A673 (cell line): ENCODE measurements at regions not wholly inside any gene's neighbourhood (a gene's known extent, or its start where the extent isn't known, plus 50 kb on each side); places are given as distances from the start of the nearest gene placed in this dataset.

Experiments
- BruUV-seq: library from RNA; stranded (reverse); fragments of 400-500 nt; replicated peaks from 2 replicates; lab custom pipeline; 2021; lab: Mats Ljungman, UMichigan
- CTCF ChIA-PET: fragments of 300-600 bp; sonication (Branson Sonifier 250); formaldehyde crosslinking; loops from one replicate; lab custom pipeline; 2022; ENCODE audit warnings: antibody characterized with exemption; lab: Charles Lee
- POLR2A ChIA-PET: fragments of 300-600 bp; sonication (Branson Sonifier 250); formaldehyde crosslinking; loops from one replicate; lab custom pipeline; 2022; ENCODE audit warnings: antibody characterized with exemption; ENCODE audit not compliant: low non-redundant PET; lab: Charles Lee
- DNase-seq: peaks from one replicate; pipeline ENCODE4 v3.0.0-alpha.2; 2015; ENCODE audit warnings: low spot score
- H3K27ac ChIP-seq: fragments of 200-600 bp; sonication (generic); 2 replicates; pipeline ENCODE4 v1.5.1; 2016; ENCODE audit warnings: mixed run types, low read depth, mild to moderate bottlenecking, mixed read lengths, antibody characterized with exemption, low read length; ENCODE audit not compliant: poor library complexity, severe bottlenecking
- H3K27me3 ChIP-seq: fragments of 200-600 bp; sonication (generic); replicated peaks from 2 replicates; pipeline ENCODE4 v1.6.1; 2017; ENCODE audit warnings: mixed run types, low read depth, mild to moderate bottlenecking, mixed read lengths, antibody characterized with exemption, low read length; ENCODE audit not compliant: insufficient read depth, poor library complexity
- H3K36me3 ChIP-seq: fragments of 200-600 bp; sonication (generic); 2 replicates; pipeline ENCODE4 v1.6.1; 2016; ENCODE audit warnings: mixed run types, mild to moderate bottlenecking, mixed read lengths, antibody characterized with exemption, low read length; ENCODE audit not compliant: insufficient read depth, poor library complexity, severe bottlenecking
- H3K4me1 ChIP-seq: fragments of 200-600 bp; sonication (generic); 2 replicates; pipeline ENCODE4 v1.6.1; 2017; ENCODE audit warnings: mixed run types, mild to moderate bottlenecking, mixed read lengths, antibody characterized with exemption, low read length; ENCODE audit not compliant: insufficient read depth, poor library complexity, severe bottlenecking
- H3K4me3 ChIP-seq: fragments of 200-600 bp; sonication (generic); 2 replicates; pipeline ENCODE4 v1.5.1; 2016; ENCODE audit warnings: low read depth, mixed run types, mild to moderate bottlenecking, mixed read lengths, low read length; ENCODE audit not compliant: poor library complexity, severe bottlenecking
- H3K9me3 ChIP-seq: fragments of 200-600 bp; sonication (generic); 2 replicates; pipeline ENCODE4 v1.6.1; 2016; ENCODE audit warnings: mixed run types, low read depth, mild to moderate bottlenecking, mixed read lengths, antibody characterized with exemption, low read length; ENCODE audit not compliant: poor library complexity, severe bottlenecking
- EZH2 ChIP-seq: fragments of 200-600 bp; sonication (generic); IDR thresholded peaks from 2 replicates; pipeline ENCODE4 v1.6.1; 2017; ENCODE audit warnings: borderline replicate concordance, low read depth, mild to moderate bottlenecking, mixed read lengths, antibody characterized with exemption, low read length; ENCODE audit not compliant: poor library complexity, severe bottlenecking
- intact Hi-C: fragments of 100-400 bp; cut with micrococcal nuclease; formaldehyde crosslinking; loops from one replicate; pipeline ENCODE4 v1.10.0; 2022; ENCODE audit not compliant: unreplicated experiment
- TF ChIP-seq, protein P1 (sequence below): fragments of 300-800, 200-600 bp; sonication (generic); conservative IDR thresholded peaks from 2 replicates; pipeline ENCODE4 v1.5.1; 2017; ENCODE audit warnings: low read depth, mild to moderate bottlenecking, antibody characterized with exemption, low read length, moderate library complexity, mixed read lengths

DNA sequence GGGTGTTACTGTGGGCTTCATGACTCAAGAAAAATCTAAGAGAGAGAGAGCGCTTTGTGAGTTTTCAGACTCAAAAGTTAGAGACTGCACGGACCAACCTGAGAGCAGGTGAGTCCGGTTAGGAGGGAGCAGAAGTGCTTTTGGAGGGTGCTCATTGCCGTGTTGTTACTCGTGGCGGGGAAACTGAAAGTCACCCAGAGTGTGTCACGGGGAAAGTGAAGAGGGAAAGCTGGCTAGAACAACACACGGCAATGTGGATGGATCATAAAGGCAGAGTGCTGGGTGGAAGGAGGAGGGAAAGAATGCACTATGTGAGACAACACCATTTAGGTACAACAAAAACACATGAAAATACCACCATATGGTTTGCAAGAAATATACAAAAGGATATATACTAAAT, 112.3 kb downstream of the BDH1 start:
- Histone ChIP-seq H3K4me1 (peaks cover 23% of the 10 kb centered on the region), H3K27ac (no peak overlapping the region), H3K36me3 (no peaks in the 10 kb centered on the region), H3K9me3 (no peaks in the 10 kb centered on the region), H3K4me3 (no peak overlapping the region), H3K27me3 (no peaks in the 10 kb centered on the region)
- BruUV-seq, result no TSS peak
- CTCF ChIA-PET, result no interaction called here
- no peak for TF ChIP-seq EZH2
- TF ChIP-seq, protein P1, sequence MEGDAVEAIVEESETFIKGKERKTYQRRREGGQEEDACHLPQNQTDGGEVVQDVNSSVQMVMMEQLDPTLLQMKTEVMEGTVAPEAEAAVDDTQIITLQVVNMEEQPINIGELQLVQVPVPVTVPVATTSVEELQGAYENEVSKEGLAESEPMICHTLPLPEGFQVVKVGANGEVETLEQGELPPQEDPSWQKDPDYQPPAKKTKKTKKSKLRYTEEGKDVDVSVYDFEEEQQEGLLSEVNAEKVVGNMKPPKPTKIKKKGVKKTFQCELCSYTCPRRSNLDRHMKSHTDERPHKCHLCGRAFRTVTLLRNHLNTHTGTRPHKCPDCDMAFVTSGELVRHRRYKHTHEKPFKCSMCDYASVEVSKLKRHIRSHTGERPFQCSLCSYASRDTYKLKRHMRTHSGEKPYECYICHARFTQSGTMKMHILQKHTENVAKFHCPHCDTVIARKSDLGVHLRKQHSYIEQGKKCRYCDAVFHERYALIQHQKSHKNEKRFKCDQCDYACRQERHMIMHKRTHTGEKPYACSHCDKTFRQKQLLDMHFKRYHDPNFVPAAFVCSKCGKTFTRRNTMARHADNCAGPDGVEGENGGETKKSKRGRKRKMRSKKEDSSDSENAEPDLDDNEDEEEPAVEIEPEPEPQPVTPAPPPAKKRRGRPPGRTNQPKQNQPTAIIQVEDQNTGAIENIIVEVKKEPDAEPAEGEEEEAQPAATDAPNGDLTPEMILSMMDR, result no peak
- DNase-seq, result no peak
- POLR2A ChIA-PET, result no interaction called here
- intact Hi-C loops, result no loop called here

DNA sequence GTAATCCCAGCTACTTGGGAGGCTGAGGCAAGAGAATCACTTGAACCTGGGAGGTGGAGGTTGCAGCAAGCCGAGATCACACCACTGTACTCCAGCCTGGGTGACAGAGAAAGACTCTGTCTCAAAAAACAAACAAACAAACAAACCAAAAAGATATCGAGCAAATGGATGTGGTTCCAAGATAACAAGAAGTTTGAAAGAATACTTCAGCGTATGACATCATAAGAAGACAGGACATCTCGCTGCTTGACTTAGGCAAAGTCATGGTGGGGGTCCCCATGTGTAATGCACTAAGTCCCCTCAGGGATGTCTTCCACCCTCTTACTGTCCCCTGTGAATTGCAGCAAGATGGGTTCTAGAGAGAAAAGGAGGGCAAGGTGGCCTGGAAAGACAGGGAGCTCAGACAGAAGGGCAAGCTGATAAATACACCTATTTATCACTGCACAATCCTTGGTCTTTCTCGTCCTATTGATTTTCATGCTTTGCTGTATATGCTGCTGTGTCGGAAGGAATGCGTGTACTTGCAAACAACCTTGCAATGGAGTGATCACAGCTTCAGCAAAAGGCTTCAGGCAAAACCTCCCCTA, 115.0 kb downstream of the BDH1 start:
- Histone ChIP-seq H3K9me3 (no peaks in the 10 kb centered on the region), H3K36me3 (no peaks in the 10 kb centered on the region), H3K27ac (no peak overlapping the region), H3K4me1 (peaks cover 7% of the 10 kb centered on the region), H3K27me3 (no peaks in the 10 kb centered on the region), H3K4me3 (no peak overlapping the region)
- DNase-seq, result no peak
- intact Hi-C loops, result no loop called here
- TF ChIP-seq, protein P1, result no peak
- TF ChIP-seq EZH2, result no peak
- no TSS peak for BruUV-seq
- ChIA-PET POLR2A (no interaction called here), CTCF (no interaction called here)

DNA sequence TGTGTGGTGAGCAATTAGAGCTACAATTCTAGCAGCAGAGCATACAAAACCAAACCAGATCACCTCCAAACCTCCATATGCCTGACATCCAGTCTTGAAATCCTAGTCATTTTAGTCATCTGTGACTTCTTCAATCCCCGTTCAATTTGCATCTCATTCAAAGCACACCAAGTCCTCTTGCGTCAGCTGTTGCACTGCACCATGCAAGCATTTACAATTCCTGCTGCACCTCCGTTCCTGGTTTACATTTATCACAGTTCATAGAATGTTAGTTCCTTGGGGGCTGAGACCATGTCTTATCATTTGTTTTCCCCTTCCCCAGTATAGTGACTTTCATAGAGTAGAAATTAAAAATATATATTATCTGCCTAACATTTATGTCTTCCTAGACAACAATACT, 116.9 kb downstream of the BDH1 start:
- intact Hi-C loops, result no loop called here
- POLR2A ChIA-PET, result no interaction called here
- H3K27ac ChIP-seq, result no peak overlapping the region
- H3K36me3 ChIP-seq, result no peaks in the 10 kb centered on the region
- no TSS peak for BruUV-seq
- no peak overlapping the region for H3K4me3 ChIP-seq
- TF ChIP-seq, protein P1, result no peak
- TF ChIP-seq EZH2, result no peak
- no peaks in the 10 kb centered on the region for H3K27me3 ChIP-seq
- H3K9me3 ChIP-seq, result no peaks in the 10 kb centered on the region
- no peaks in the 10 kb centered on the region for H3K4me1 ChIP-seq
- DNase-seq, result no peak
- CTCF ChIA-PET, result no interaction called here
